ENCODE measurements at regions not wholly inside any gene's neighbourhood (a gene's known extent, or its start where the extent isn't known, plus 50 kb on each side); places are given as distances from the start of the nearest gene placed in this dataset.
A peak's percentile ranks its signal among the peaks of the same experiment; 100 is the strongest.

GRCh38 chr20:7362601-7363000 lies 577.7 kb downstream of the HAO1 start:
- no peak overlapping the region for H3K4me3 ChIP-seq
- no peak for DNase-seq
- intact Hi-C loops (cut with micrococcal nuclease), result no loop called here
- H3K9me3 ChIP-seq (replicated peaks), result no peaks in the 10 kb centered on the region
- no peaks in the 10 kb centered on the region for H3K36me3 ChIP-seq
- TF ChIP-seq CTCF (IDR thresholded peaks at IDR 0.05; ENCODE audit: borderline replicate concordance), result no peak
- H3K27me3 ChIP-seq (ENCODE audit: low read depth), result no peaks in the 10 kb centered on the region
- H3K4me1 ChIP-seq, result no peaks in the 10 kb centered on the region
- no peak overlapping the region for H3K27ac ChIP-seq (replicated peaks)

GRCh38 chr20:7366189-7366588 lies 574.1 kb downstream of the HAO1 start:
- H3K4me1 ChIP-seq, result no peaks in the 10 kb centered on the region
- H3K27me3 ChIP-seq (ENCODE audit: low read depth), result no peaks in the 10 kb centered on the region
- intact Hi-C loops (cut with micrococcal nuclease), result no loop called here
- no peak for TF ChIP-seq CTCF (IDR thresholded peaks at IDR 0.05; ENCODE audit: borderline replicate concordance)
- no peaks in the 10 kb centered on the region for H3K9me3 ChIP-seq (replicated peaks)
- no peak overlapping the region for H3K4me3 ChIP-seq
- DNase-seq, result no peak
- no peaks in the 10 kb centered on the region for H3K36me3 ChIP-seq
- H3K27ac ChIP-seq (replicated peaks), result no peak overlapping the region

GRCh38 chr20:7371518-7372163 lies 568.6 kb downstream of the HAO1 start:
- no peaks in the 10 kb centered on the region for H3K4me1 ChIP-seq
- intact Hi-C loops (cut with micrococcal nuclease), result no loop called here

GRCh38 chr20:7375905-7376304 lies 564.4 kb downstream of the HAO1 start:
- no peaks in the 10 kb centered on the region for H3K27me3 ChIP-seq (ENCODE audit: low read depth)
- no peak for DNase-seq
- no peak overlapping the region for H3K4me3 ChIP-seq
- no peaks in the 10 kb centered on the region for H3K36me3 ChIP-seq
- peak; percentile 58 for TF ChIP-seq CTCF (IDR thresholded peaks at IDR 0.05; ENCODE audit: borderline replicate concordance)
- H3K4me1 ChIP-seq, result no peaks in the 10 kb centered on the region
- H3K27ac ChIP-seq (replicated peaks), result no peak overlapping the region
- intact Hi-C loops (cut with micrococcal nuclease), result no loop called here
- H3K9me3 ChIP-seq (replicated peaks), result peaks cover 12% of the 10 kb centered on the region

More at GRCh38 chr20:7371518-7372163, 568.6 kb downstream of the HAO1 start:
- Histone ChIP-seq H3K9me3 (replicated peaks) (peaks cover 10% of the 10 kb centered on the region), H3K4me3 (no peak overlapping the region), H3K36me3 (no peaks in the 10 kb centered on the region), H3K27ac (replicated peaks) (no peak overlapping the region), H3K27me3 (ENCODE audit: low read depth) (no peaks in the 10 kb centered on the region)
- DNase-seq, result no peak
- TF ChIP-seq CTCF (IDR thresholded peaks at IDR 0.05; ENCODE audit: borderline replicate concordance), result no peak

- no peaks in the 10 kb centered on the region for H3K4me1 ChIP-seq
- no peak for TF ChIP-seq CTCF (IDR thresholded peaks at IDR 0.05; ENCODE audit: borderline replicate concordance)
- no peak for DNase-seq
- H3K36me3 ChIP-seq, result no peaks in the 10 kb centered on the region
- H3K4me3 ChIP-seq, result no peak overlapping the region
- H3K27me3 ChIP-seq (ENCODE audit: low read depth), result no peaks in the 10 kb centered on the region
- H3K27ac ChIP-seq (replicated peaks), result no peak overlapping the region
- peaks cover 12% of the 10 kb centered on the region for H3K9me3 ChIP-seq (replicated peaks)
- intact Hi-C loops (cut with micrococcal nuclease), result no loop called here
These were observed 561.2 kb downstream of the HAO1 start for GRCh38 chr20:7378864-7379605.
